ENCODE measurements at regions not wholly inside any gene's neighbourhood (a gene's known extent, or its start where the extent isn't known, plus 50 kb on each side); places are given as distances from the start of the nearest gene placed in this dataset.

DNA sequence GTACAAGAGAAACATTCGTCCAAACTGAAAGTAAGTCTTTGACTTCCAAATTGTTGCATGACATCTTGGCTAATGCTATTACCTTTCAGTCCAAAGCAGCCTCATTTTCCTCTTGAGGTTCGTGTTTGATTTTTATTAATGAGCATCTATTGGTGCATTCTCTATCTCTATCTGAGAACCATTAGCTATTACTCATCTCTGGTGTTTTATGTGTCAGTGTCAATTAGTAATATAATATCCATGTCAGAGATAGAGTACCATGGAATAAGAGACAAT, 388.1 kb upstream of the GOT2 start (continued):
- TF ChIP-seq, protein P1, sequence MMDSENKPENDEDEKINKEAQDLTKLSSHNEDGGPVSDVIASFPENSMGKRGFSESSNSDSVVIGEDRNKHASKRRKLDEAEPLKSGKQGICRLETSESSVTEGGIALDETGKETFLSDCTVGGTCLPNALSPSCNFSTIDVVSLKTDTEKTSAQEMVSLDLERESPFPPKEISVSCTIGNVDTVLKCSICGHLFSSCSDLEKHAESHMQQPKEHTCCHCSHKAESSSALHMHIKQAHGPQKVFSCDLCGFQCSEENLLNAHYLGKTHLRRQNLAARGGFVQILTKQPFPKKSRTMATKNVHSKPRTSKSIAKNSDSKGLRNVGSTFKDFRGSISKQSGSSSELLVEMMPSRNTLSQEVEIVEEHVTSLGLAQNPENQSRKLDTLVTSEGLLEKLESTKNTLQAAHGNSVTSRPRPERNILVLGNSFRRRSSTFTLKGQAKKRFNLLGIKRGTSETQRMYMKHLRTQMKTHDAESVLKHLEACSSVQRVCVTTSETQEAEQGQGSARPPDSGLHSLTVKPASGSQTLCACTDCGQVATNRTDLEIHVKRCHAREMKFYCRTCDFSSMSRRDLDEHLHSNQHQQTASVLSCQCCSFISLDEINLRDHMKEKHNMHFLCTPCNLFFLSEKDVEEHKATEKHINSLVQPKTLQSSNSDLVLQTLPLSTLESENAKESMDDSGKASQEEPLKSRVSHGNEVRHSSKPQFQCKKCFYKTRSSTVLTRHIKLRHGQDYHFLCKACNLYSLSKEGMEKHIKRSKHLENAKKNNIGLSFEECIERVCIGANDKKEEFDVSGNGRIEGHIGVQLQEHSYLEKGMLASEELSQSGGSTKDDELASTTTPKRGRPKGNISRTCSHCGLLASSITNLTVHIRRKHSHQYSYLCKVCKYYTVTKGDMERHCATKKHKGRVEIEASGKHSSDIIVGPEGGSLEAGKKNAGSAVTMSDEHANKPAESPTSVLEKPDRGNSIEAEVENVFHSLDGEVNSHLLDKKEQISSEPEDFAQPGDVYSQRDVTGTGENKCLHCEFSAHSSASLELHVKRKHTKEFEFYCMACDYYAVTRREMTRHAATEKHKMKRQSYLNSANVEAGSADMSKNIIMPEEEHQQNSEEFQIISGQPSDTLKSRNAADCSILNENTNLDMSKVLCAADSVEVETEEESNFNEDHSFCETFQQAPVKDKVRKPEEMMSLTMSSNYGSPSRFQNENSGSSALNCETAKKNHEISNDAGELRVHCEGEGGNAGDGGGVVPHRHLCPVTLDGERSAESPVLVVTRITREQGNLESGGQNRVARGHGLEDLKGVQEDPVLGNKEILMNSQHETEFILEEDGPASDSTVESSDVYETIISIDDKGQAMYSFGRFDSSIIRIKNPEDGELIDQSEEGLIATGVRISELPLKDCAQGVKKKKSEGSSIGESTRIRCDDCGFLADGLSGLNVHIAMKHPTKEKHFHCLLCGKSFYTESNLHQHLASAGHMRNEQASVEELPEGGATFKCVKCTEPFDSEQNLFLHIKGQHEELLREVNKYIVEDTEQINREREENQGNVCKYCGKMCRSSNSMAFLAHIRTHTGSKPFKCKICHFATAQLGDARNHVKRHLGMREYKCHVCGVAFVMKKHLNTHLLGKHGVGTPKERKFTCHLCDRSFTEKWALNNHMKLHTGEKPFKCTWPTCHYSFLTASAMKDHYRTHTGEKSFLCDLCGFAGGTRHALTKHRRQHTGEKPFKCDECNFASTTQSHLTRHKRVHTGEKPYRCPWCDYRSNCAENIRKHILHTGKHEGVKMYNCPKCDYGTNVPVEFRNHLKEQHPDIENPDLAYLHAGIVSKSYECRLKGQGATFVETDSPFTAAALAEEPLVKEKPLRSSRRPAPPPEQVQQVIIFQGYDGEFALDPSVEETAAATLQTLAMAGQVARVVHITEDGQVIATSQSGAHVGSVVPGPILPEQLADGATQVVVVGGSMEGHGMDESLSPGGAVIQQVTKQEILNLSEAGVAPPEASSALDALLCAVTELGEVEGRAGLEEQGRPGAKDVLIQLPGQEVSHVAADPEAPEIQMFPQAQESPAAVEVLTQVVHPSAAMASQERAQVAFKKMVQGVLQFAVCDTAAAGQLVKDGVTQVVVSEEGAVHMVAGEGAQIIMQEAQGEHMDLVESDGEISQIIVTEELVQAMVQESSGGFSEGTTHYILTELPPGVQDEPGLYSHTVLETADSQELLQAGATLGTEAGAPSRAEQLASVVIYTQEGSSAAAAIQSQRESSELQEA (CRISPR knock-in tag; IDR thresholded peaks at IDR 0.05; ENCODE audit: not compliant biosample characterization) = no peak
- TF ChIP-seq ZNF724P (CRISPR knock-in tag; IDR thresholded peaks at IDR 0.05; ENCODE audit: borderline replicate concordance) = no peak
- no peak for TF ChIP-seq EP300 (IDR thresholded peaks at IDR 0.05; ENCODE audit: low read depth in 2 of 2, low read length in 2 of 2)
- TF ChIP-seq EP300 (CRISPR knock-in tag; IDR thresholded peaks at IDR 0.05; ENCODE audit: borderline replicate concordance) = no peak
- TF ChIP-seq NFKB2 (CRISPR knock-in tag; IDR thresholded peaks at IDR 0.05; ENCODE audit: borderline replicate concordance) = no peak
- no peak for TF ChIP-seq IRF2 (CRISPR knock-in tag; IDR thresholded peaks at IDR 0.05)
- no peak for TF ChIP-seq ZSCAN9 (CRISPR knock-in tag; IDR thresholded peaks at IDR 0.05; ENCODE audit: borderline replicate concordance)
- TF ChIP-seq, protein P2, sequence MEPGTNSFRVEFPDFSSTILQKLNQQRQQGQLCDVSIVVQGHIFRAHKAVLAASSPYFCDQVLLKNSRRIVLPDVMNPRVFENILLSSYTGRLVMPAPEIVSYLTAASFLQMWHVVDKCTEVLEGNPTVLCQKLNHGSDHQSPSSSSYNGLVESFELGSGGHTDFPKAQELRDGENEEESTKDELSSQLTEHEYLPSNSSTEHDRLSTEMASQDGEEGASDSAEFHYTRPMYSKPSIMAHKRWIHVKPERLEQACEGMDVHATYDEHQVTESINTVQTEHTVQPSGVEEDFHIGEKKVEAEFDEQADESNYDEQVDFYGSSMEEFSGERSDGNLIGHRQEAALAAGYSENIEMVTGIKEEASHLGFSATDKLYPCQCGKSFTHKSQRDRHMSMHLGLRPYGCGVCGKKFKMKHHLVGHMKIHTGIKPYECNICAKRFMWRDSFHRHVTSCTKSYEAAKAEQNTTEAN (CRISPR knock-in tag; conservative IDR thresholded peaks at IDR 0.05) = no peak
- no peak for TF ChIP-seq SMAD3 (CRISPR knock-in tag; IDR thresholded peaks at IDR 0.05)
- TF ChIP-seq POGK (CRISPR knock-in tag; conservative IDR thresholded peaks at IDR 0.05) = no peak

All from HepG2 (cell line).